Panc1 (cell line): ENCODE measurements at regions not wholly inside any gene's neighbourhood (a gene's known extent, or its start where the extent isn't known, plus 50 kb on each side); places are given as distances from the start of the nearest gene placed in this dataset.

Source experiments
- POLR2AphosphoS5 ChIP-seq: IDR thresholded peaks from 2 replicates; pipeline ENCODE4 v1.6.1; 2012; ENCODE audit warnings: mild to moderate bottlenecking, low read depth, low read length, moderate library complexity
- TF ChIP-seq, protein P1 (sequence below): fragments of 450-650 bp; IDR thresholded peaks from 2 replicates; pipeline ENCODE4 v1.5.1; 2017; ENCODE audit warnings: mild to moderate bottlenecking
- TF ChIP-seq, protein P2 (sequence below), 2 experiments: IDR thresholded peaks; 2 replicates each; pipeline ENCODE4 v1.6.1; 2011 to 2012; ENCODE audit warnings: low read depth in 2 of 2, control low read depth in 1 of 2, low read length in 1 of 2, mild to moderate bottlenecking in 1 of 2, moderate library complexity in 1 of 2; ENCODE audit not compliant: insufficient read depth in 1 of 2

DNA sequence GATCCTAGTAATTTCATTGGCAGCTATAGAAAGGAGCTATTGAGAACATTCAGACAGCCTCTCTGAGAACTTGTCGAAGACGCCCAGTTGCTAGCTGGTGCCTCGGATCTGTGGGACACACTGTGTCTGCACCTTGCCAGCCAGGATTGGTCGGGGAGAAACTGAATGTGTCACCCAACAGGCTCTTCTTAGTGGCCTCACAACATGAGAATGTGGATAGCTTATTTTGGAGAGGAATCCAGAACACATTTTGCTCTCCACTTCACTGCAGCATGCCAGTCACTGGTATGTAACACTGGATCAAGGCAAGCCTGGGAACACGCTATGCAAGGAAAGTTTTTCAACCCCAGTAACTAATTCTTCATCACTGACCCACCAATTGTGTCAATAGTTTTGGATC lies 89.5 kb upstream of the TRPC3 start:
- TF ChIP-seq, protein P1, sequence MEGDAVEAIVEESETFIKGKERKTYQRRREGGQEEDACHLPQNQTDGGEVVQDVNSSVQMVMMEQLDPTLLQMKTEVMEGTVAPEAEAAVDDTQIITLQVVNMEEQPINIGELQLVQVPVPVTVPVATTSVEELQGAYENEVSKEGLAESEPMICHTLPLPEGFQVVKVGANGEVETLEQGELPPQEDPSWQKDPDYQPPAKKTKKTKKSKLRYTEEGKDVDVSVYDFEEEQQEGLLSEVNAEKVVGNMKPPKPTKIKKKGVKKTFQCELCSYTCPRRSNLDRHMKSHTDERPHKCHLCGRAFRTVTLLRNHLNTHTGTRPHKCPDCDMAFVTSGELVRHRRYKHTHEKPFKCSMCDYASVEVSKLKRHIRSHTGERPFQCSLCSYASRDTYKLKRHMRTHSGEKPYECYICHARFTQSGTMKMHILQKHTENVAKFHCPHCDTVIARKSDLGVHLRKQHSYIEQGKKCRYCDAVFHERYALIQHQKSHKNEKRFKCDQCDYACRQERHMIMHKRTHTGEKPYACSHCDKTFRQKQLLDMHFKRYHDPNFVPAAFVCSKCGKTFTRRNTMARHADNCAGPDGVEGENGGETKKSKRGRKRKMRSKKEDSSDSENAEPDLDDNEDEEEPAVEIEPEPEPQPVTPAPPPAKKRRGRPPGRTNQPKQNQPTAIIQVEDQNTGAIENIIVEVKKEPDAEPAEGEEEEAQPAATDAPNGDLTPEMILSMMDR: no peak
- TF ChIP-seq POLR2AphosphoS5: no peak
- TF ChIP-seq, protein P2, sequence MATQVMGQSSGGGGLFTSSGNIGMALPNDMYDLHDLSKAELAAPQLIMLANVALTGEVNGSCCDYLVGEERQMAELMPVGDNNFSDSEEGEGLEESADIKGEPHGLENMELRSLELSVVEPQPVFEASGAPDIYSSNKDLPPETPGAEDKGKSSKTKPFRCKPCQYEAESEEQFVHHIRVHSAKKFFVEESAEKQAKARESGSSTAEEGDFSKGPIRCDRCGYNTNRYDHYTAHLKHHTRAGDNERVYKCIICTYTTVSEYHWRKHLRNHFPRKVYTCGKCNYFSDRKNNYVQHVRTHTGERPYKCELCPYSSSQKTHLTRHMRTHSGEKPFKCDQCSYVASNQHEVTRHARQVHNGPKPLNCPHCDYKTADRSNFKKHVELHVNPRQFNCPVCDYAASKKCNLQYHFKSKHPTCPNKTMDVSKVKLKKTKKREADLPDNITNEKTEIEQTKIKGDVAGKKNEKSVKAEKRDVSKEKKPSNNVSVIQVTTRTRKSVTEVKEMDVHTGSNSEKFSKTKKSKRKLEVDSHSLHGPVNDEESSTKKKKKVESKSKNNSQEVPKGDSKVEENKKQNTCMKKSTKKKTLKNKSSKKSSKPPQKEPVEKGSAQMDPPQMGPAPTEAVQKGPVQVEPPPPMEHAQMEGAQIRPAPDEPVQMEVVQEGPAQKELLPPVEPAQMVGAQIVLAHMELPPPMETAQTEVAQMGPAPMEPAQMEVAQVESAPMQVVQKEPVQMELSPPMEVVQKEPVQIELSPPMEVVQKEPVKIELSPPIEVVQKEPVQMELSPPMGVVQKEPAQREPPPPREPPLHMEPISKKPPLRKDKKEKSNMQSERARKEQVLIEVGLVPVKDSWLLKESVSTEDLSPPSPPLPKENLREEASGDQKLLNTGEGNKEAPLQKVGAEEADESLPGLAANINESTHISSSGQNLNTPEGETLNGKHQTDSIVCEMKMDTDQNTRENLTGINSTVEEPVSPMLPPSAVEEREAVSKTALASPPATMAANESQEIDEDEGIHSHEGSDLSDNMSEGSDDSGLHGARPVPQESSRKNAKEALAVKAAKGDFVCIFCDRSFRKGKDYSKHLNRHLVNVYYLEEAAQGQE (IDR thresholded peaks at IDR 0.05; ENCODE audit: insufficient read depth in 1 of 2, low read depth in 2 of 2, low read length in 1 of 2): no peak
